ENCODE measurements at regions not wholly inside any gene's neighbourhood (a gene's known extent, or its start where the extent isn't known, plus 50 kb on each side); places are given as distances from the start of the nearest gene placed in this dataset.

- 55 to 79% (median 67%) methylated on average over 10 of the region's 10 CpGs for WGBS, 5 donors
- peaks cover 8 to 32% (median 22%) of the 10 kb centered on the region in 4 donors for H3K4me1 ChIP-seq
- H3K4me3 ChIP-seq, result no peak overlapping the region
- H3K36me3 ChIP-seq, result no peaks in the 10 kb centered on the region
- peak in 1 of 3 donors; percentile 22 for TF ChIP-seq POLR2AphosphoS5 (IDR thresholded peaks at IDR 0.05)
- no peak for TF ChIP-seq POLR2A (IDR thresholded peaks at IDR 0.05)
- TF ChIP-seq CTCF (IDR thresholded peaks at IDR 0.05), result no peak
- no peak for TF ChIP-seq EP300 (IDR thresholded peaks at IDR 0.05)
- peak overlapping the region in 1 of 5 donors; percentile 54 for H3K27ac ChIP-seq
- peak in 1 of 2 donors; percentile 77 for DNase-seq
- H3K9me3 ChIP-seq, result no peaks in the 10 kb centered on the region
- intact Hi-C loops (cut with DNase I; ENCODE audit: low total_unique reads), result no loop called here
- no peaks in the 10 kb centered on the region for H3K27me3 ChIP-seq
These were observed 85.6 kb downstream of the MRPL14 start for GRCh38 chr6:44041461-44042260.

- intact Hi-C loops (cut with DNase I; ENCODE audit: low total_unique reads), result no loop called here
- no peak for DNase-seq
- peaks cover 8 to 32% (median 21%) of the 10 kb centered on the region in 4 donors for H3K4me1 ChIP-seq
- 88 to 94% (median 92%) methylated on average over 4 of the region's 4 CpGs for WGBS, 5 donors
- no peak overlapping the region for H3K4me3 ChIP-seq
- H3K36me3 ChIP-seq, result no peaks in the 10 kb centered on the region
- H3K27ac ChIP-seq, result no peak overlapping the region
- H3K27me3 ChIP-seq, result no peaks in the 10 kb centered on the region
- H3K9me3 ChIP-seq, result no peaks in the 10 kb centered on the region
- no peak for TF ChIP-seq EP300 (IDR thresholded peaks at IDR 0.05)
- TF ChIP-seq CTCF (IDR thresholded peaks at IDR 0.05), result no peak
- TF ChIP-seq POLR2A (IDR thresholded peaks at IDR 0.05), result no peak
- TF ChIP-seq POLR2AphosphoS5 (IDR thresholded peaks at IDR 0.05), result no peak
These were observed 86.5 kb downstream of the MRPL14 start for GRCh38 chr6:44040786-44041185.

GRCh38 chr6:44039839-44040350 is 87.4 kb downstream of the MRPL14 start:
- no peak overlapping the region for H3K27ac ChIP-seq
- WGBS, 5 donors, result 84 to 95% (median 92%) methylated on average over 7 of the region's 7 CpGs
- no peaks in the 10 kb centered on the region for H3K36me3 ChIP-seq
- no peak overlapping the region for H3K4me3 ChIP-seq
- no peaks in the 10 kb centered on the region for H3K9me3 ChIP-seq
- no peak for TF ChIP-seq EP300 (IDR thresholded peaks at IDR 0.05)
- TF ChIP-seq CTCF (IDR thresholded peaks at IDR 0.05), result no peak
- TF ChIP-seq POLR2A (IDR thresholded peaks at IDR 0.05), result no peak
- no peak for TF ChIP-seq POLR2AphosphoS5 (IDR thresholded peaks at IDR 0.05)
- no peak for DNase-seq
- intact Hi-C loops (cut with DNase I; ENCODE audit: low total_unique reads), result no loop called here
- H3K4me1 ChIP-seq, result peaks cover 8 to 32% (median 17%) of the 10 kb centered on the region in 4 donors
- H3K27me3 ChIP-seq, result no peaks in the 10 kb centered on the region

- Histone ChIP-seq H3K36me3 (no peaks in the 10 kb centered on the region), H3K4me3 (no peak overlapping the region), H3K27me3 (no peaks in the 10 kb centered on the region), H3K27ac (no peak overlapping the region), H3K4me1 (peaks cover 8 to 32% (median 17%) of the 10 kb centered on the region in 4 donors), H3K9me3 (no peaks in the 10 kb centered on the region)
- WGBS, 5 donors, result 60 to 84% (median 70%) methylated on average over 5 to 6 of the region's 6 CpGs
- intact Hi-C loops (cut with DNase I; ENCODE audit: low total_unique reads), result no loop called here
- TF ChIP-seq POLR2AphosphoS5 (IDR thresholded peaks at IDR 0.05), result no peak
- TF ChIP-seq EP300 (IDR thresholded peaks at IDR 0.05), result no peak
- no peak for TF ChIP-seq CTCF (IDR thresholded peaks at IDR 0.05)
- TF ChIP-seq POLR2A (IDR thresholded peaks at IDR 0.05), result no peak
- DNase-seq, result no peak
These were observed 88.0 kb downstream of the MRPL14 start for GRCh38 chr6:44039191-44039719.
